GM23338 (cell line): ENCODE measurements at regions not wholly inside any gene's neighbourhood (a gene's known extent, or its start where the extent isn't known, plus 50 kb on each side); places are given as distances from the start of the nearest gene placed in this dataset.

Experiments used
- ATAC-seq: fragments of 200-7000 bp; cut with Tn5 transposase; 3 replicates; pipeline ENCODE4 v1.9.1; 2020
- DNase-seq: peaks from one replicate; pipeline ENCODE4 v3.0.0-alpha.2; 2015; ENCODE audit warnings: low spot score
- H2AFZ ChIP-seq: fragments of 200-600 bp; sonication (generic); 2 replicates; pipeline ENCODE4 v1.8.0; 2016; ENCODE audit warnings: antibody characterized with exemption, mild to moderate bottlenecking, moderate library complexity
- H3F3A ChIP-seq: fragments of 200-600 bp; sonication (generic); replicated peaks from 2 replicates; pipeline ENCODE4 v1.8.0; 2017; ENCODE audit warnings: antibody characterized with exemption, mixed run types, low read depth
- H3K27ac ChIP-seq: fragments of 200-600 bp; sonication (generic); 2 replicates; pipeline ENCODE4 v1.6.1; 2016; ENCODE audit warnings: low read depth
- H3K27me3 ChIP-seq: fragments of 200-600 bp; sonication (generic); 2 replicates; pipeline ENCODE4 v1.8.0; 2016; ENCODE audit warnings: mild to moderate bottlenecking, mixed run types, moderate library complexity; ENCODE audit not compliant: insufficient read depth
- H3K36me3 ChIP-seq: fragments of 200-600 bp; sonication (generic); 2 replicates; pipeline ENCODE4 v1.8.0; 2016; ENCODE audit warnings: mild to moderate bottlenecking; ENCODE audit not compliant: insufficient read depth
- H3K4me1 ChIP-seq: fragments of 200-600 bp; sonication (generic); 2 replicates; pipeline ENCODE4 v1.8.0; 2016; ENCODE audit warnings: mild to moderate bottlenecking, moderate library complexity; ENCODE audit not compliant: insufficient read depth
- H3K4me2 ChIP-seq: fragments of 200-600 bp; sonication (generic); 2 replicates; pipeline ENCODE4 v1.7.1; 2017; ENCODE audit warnings: mixed run types
- H3K4me3 ChIP-seq: fragments of 200-600 bp; sonication (generic); 2 replicates; pipeline ENCODE4 v1.6.1; 2016; ENCODE audit warnings: mixed run types
- H3K79me2 ChIP-seq: fragments of 200-600 bp; sonication (generic); replicated peaks from 2 replicates; pipeline ENCODE4 v1.8.0; 2017; ENCODE audit warnings: mild to moderate bottlenecking; ENCODE audit not compliant: insufficient read depth
- H3K9me2 ChIP-seq: fragments of 200-600 bp; sonication (generic); 2 replicates; pipeline ENCODE4 v1.8.0; 2017; ENCODE audit not compliant: insufficient read depth
- H4K20me1 ChIP-seq: fragments of 200-600 bp; sonication (generic); replicated peaks from 2 replicates; pipeline ENCODE4 v1.8.0; 2017; ENCODE audit warnings: mild to moderate bottlenecking; ENCODE audit not compliant: insufficient read depth
- H3K27ac Mint-ChIP-seq: 2 replicates; pipeline ENCODE4 v1.8.0; 2020; ENCODE audit warnings: inconsistent platforms, mild to moderate bottlenecking, moderate library complexity, mixed read lengths
- H3K27me3 Mint-ChIP-seq: 3 replicates; pipeline ENCODE4 v1.8.0; 2022; ENCODE audit warnings: low read depth, mild to moderate bottlenecking, moderate library complexity, mixed read lengths, inconsistent platforms; ENCODE audit not compliant: insufficient read depth, poor library complexity
- H3K36me3 Mint-ChIP-seq: 3 replicates; pipeline ENCODE4 v1.8.0; 2021; ENCODE audit warnings: low read depth, mild to moderate bottlenecking, inconsistent platforms, moderate library complexity, mixed read lengths
- H3K4me1 Mint-ChIP-seq: 3 replicates; pipeline ENCODE4 v1.8.0; 2020; ENCODE audit warnings: mild to moderate bottlenecking, inconsistent platforms, mixed read lengths
- H3K4me3 Mint-ChIP-seq: 3 replicates; pipeline ENCODE4 v1.8.0; 2021; ENCODE audit warnings: moderate library complexity, mild to moderate bottlenecking, inconsistent platforms, mixed read lengths
- H3K9me3 Mint-ChIP-seq: 3 replicates; pipeline ENCODE4 v1.8.0; 2020; ENCODE audit warnings: moderate library complexity, mild to moderate bottlenecking, inconsistent platforms, mixed read lengths
- CREB1 ChIP-seq: fragments of 250-450 bp; sonication (Bioruptor Pico); IDR thresholded peaks from 2 replicates; pipeline ENCODE4 v1.5.0; 2020; ENCODE audit warnings: low read depth, mild to moderate bottlenecking, moderate library complexity
- EZH2 ChIP-seq: fragments of 200-600 bp; sonication (generic); IDR thresholded peaks from one replicate; pipeline ENCODE4 v1.8.0; 2017; ENCODE audit warnings: antibody characterized with exemption, mild to moderate bottlenecking, low read depth; ENCODE audit not compliant: unreplicated experiment
- EZH2phosphoT487 ChIP-seq: fragments of 200-600 bp; sonication (generic); IDR thresholded peaks from one replicate; pipeline ENCODE4 v1.8.1; 2018; ENCODE audit warnings: antibody characterized with exemption; ENCODE audit not compliant: unreplicated experiment
- JUNB ChIP-seq: IDR thresholded peaks from one replicate; pipeline ENCODE4 v1.6.1; 2016; ENCODE audit warnings: antibody characterized with exemption; ENCODE audit not compliant: unreplicated experiment
- NANOG ChIP-seq: IDR thresholded peaks from 2 replicates; pipeline ENCODE4 v1.6.1; 2016; ENCODE audit warnings: antibody characterized with exemption, borderline replicate concordance
- POLR2AphosphoS5 ChIP-seq: IDR thresholded peaks from 2 replicates; pipeline ENCODE4 v1.6.1; 2016; ENCODE audit warnings: antibody characterized with exemption, low read depth
- STAT1 ChIP-seq: IDR thresholded peaks from one replicate; pipeline ENCODE4 v1.6.1; 2016; ENCODE audit warnings: antibody characterized with exemption; ENCODE audit not compliant: unreplicated experiment
- ZNF114 ChIP-seq: fragments of 250-450 bp; sonication (Bioruptor Pico); IDR thresholded peaks from 2 replicates; pipeline ENCODE4 v1.5.0; 2020; ENCODE audit warnings: mild to moderate bottlenecking, moderate library complexity
- ZNF331 ChIP-seq: fragments of 250-450 bp; sonication (Bioruptor Pico); IDR thresholded peaks from 2 replicates; pipeline ENCODE4 v1.5.0; 2020; ENCODE audit warnings: low read depth, mild to moderate bottlenecking, moderate library complexity
- TF ChIP-seq, protein P1 (sequence below), 2 experiments: fragments of 200-600 bp in 1 of 2; sonication (generic) in 1 of 2; conservative IDR thresholded peaks; 2 replicates each; pipeline versions ENCODE4 v1.5.1 to v1.6.1; 2016 to 2017; ENCODE audit warnings: antibody characterized with exemption in 2 of 2, low read depth in 2 of 2, mild to moderate bottlenecking in 2 of 2, moderate library complexity in 1 of 2
- TF ChIP-seq, protein P2 (sequence below): fragments of 250-450 bp; sonication (Bioruptor Pico); IDR thresholded peaks from 2 replicates; pipeline ENCODE4 v1.5.0; 2020; ENCODE audit warnings: mild to moderate bottlenecking, moderate library complexity
- TF ChIP-seq, protein P3 (sequence below): IDR thresholded peaks from one replicate; pipeline ENCODE4 v1.6.1; 2018; ENCODE audit warnings: antibody characterized with exemption; ENCODE audit not compliant: unreplicated experiment
- TF ChIP-seq, protein P4 (sequence below): IDR thresholded peaks from 2 replicates; pipeline ENCODE4 v1.6.1; 2016; ENCODE audit warnings: antibody characterized with exemption

DNA sequence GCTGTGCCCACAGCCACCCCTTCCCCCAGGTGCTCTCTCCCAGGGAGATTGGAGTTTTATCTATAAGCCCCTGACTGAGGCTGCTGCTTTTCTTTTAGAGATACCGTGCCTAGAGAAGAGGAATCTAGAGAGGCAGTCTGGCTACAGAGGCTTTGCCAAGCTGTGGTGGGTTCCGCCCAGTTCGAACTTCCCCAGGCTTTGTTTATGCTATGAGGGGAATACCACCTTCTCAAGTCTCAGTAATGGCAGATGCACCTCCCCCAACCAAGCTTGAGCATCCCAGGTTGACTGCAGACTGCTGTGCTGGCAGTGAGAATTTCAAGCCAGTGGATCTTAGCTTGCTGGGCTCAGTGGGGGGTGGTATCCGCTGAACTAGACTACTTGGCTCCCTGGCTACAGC lies 157.4 kb downstream of the CAAP1 start:
- peaks cover 42% of the 10 kb centered on the region for H3K9me3 Mint-ChIP-seq
- TF ChIP-seq, protein P1, sequence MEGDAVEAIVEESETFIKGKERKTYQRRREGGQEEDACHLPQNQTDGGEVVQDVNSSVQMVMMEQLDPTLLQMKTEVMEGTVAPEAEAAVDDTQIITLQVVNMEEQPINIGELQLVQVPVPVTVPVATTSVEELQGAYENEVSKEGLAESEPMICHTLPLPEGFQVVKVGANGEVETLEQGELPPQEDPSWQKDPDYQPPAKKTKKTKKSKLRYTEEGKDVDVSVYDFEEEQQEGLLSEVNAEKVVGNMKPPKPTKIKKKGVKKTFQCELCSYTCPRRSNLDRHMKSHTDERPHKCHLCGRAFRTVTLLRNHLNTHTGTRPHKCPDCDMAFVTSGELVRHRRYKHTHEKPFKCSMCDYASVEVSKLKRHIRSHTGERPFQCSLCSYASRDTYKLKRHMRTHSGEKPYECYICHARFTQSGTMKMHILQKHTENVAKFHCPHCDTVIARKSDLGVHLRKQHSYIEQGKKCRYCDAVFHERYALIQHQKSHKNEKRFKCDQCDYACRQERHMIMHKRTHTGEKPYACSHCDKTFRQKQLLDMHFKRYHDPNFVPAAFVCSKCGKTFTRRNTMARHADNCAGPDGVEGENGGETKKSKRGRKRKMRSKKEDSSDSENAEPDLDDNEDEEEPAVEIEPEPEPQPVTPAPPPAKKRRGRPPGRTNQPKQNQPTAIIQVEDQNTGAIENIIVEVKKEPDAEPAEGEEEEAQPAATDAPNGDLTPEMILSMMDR (conservative IDR thresholded peaks at IDR 0.05; ENCODE audit: low read depth in 2 of 2): no peak
- TF ChIP-seq, protein P2, sequence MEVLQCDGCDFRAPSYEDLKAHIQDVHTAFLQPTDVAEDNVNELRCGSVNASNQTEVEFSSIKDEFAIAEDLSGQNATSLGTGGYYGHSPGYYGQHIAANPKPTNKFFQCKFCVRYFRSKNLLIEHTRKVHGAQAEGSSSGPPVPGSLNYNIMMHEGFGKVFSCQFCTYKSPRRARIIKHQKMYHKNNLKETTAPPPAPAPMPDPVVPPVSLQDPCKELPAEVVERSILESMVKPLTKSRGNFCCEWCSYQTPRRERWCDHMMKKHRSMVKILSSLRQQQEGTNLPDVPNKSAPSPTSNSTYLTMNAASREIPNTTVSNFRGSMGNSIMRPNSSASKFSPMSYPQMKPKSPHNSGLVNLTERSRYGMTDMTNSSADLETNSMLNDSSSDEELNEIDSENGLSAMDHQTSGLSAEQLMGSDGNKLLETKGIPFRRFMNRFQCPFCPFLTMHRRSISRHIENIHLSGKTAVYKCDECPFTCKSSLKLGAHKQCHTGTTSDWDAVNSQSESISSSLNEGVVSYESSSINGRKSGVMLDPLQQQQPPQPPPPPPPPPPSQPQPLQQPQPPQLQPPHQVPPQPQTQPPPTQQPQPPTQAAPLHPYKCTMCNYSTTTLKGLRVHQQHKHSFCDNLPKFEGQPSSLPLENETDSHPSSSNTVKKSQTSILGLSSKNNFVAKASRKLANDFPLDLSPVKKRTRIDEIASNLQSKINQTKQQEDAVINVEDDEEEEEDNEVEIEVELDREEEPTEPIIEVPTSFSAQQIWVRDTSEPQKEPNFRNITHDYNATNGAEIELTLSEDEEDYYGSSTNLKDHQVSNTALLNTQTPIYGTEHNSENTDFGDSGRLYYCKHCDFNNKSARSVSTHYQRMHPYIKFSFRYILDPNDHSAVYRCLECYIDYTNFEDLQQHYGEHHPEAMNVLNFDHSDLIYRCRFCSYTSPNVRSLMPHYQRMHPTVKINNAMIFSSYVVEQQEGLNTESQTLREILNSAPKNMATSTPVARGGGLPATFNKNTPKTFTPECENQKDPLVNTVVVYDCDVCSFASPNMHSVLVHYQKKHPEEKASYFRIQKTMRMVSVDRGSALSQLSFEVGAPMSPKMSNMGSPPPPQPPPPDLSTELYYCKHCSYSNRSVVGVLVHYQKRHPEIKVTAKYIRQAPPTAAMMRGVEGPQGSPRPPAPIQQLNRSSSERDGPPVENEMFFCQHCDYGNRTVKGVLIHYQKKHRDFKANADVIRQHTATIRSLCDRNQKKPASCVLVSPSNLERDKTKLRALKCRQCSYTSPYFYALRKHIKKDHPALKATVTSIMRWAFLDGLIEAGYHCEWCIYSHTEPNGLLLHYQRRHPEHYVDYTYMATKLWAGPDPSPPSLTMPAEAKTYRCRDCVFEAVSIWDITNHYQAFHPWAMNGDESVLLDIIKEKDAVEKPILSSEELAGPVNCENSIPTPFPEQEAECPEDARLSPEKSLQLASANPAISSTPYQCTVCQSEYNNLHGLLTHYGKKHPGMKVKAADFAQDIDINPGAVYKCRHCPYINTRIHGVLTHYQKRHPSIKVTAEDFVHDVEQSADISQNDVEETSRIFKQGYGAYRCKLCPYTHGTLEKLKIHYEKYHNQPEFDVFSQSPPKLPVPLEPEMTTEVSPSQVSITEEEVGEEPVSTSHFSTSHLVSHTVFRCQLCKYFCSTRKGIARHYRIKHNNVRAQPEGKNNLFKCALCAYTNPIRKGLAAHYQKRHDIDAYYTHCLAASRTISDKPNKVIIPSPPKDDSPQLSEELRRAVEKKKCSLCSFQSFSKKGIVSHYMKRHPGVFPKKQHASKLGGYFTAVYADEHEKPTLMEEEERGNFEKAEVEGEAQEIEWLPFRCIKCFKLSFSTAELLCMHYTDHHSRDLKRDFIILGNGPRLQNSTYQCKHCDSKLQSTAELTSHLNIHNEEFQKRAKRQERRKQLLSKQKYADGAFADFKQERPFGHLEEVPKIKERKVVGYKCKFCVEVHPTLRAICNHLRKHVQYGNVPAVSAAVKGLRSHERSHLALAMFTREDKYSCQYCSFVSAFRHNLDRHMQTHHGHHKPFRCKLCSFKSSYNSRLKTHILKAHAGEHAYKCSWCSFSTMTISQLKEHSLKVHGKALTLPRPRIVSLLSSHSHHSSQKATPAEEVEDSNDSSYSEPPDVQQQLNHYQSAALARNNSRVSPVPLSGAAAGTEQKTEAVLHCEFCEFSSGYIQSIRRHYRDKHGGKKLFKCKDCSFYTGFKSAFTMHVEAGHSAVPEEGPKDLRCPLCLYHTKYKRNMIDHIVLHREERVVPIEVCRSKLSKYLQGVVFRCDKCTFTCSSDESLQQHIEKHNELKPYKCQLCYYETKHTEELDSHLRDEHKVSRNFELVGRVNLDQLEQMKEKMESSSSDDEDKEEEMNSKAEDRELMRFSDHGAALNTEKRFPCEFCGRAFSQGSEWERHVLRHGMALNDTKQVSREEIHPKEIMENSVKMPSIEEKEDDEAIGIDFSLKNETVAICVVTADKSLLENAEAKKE (CRISPR knock-in tag): no peak
- TF ChIP-seq EZH2 (no peak), STAT1 (no peak), NANOG (no peak), ZNF114 (CRISPR knock-in tag) (no peak), ZNF331 (CRISPR knock-in tag) (no peak), JUNB (no peak), CREB1 (CRISPR knock-in tag) (no peak), EZH2phosphoT487 (no peak), POLR2AphosphoS5 (no peak)
- TF ChIP-seq, protein P3, sequence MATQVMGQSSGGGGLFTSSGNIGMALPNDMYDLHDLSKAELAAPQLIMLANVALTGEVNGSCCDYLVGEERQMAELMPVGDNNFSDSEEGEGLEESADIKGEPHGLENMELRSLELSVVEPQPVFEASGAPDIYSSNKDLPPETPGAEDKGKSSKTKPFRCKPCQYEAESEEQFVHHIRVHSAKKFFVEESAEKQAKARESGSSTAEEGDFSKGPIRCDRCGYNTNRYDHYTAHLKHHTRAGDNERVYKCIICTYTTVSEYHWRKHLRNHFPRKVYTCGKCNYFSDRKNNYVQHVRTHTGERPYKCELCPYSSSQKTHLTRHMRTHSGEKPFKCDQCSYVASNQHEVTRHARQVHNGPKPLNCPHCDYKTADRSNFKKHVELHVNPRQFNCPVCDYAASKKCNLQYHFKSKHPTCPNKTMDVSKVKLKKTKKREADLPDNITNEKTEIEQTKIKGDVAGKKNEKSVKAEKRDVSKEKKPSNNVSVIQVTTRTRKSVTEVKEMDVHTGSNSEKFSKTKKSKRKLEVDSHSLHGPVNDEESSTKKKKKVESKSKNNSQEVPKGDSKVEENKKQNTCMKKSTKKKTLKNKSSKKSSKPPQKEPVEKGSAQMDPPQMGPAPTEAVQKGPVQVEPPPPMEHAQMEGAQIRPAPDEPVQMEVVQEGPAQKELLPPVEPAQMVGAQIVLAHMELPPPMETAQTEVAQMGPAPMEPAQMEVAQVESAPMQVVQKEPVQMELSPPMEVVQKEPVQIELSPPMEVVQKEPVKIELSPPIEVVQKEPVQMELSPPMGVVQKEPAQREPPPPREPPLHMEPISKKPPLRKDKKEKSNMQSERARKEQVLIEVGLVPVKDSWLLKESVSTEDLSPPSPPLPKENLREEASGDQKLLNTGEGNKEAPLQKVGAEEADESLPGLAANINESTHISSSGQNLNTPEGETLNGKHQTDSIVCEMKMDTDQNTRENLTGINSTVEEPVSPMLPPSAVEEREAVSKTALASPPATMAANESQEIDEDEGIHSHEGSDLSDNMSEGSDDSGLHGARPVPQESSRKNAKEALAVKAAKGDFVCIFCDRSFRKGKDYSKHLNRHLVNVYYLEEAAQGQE: no peak
- TF ChIP-seq, protein P4, sequence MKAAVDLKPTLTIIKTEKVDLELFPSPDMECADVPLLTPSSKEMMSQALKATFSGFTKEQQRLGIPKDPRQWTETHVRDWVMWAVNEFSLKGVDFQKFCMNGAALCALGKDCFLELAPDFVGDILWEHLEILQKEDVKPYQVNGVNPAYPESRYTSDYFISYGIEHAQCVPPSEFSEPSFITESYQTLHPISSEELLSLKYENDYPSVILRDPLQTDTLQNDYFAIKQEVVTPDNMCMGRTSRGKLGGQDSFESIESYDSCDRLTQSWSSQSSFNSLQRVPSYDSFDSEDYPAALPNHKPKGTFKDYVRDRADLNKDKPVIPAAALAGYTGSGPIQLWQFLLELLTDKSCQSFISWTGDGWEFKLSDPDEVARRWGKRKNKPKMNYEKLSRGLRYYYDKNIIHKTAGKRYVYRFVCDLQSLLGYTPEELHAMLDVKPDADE: no peak

More for the DNA sequence above, 157.4 kb downstream of the CAAP1 start:
- no peaks in the 10 kb centered on the region for H3K9me2 ChIP-seq
- peaks cover 32% of the 10 kb centered on the region for H3K36me3 Mint-ChIP-seq
- H3F3A ChIP-seq: no peaks in the 10 kb centered on the region
- no peaks in the 10 kb centered on the region for H3K27me3 ChIP-seq
- H3K27me3 Mint-ChIP-seq: no peaks in the 10 kb centered on the region
- H3K4me3 ChIP-seq: no peak overlapping the region
- no peak overlapping the region for H2AFZ ChIP-seq
- H3K4me1 ChIP-seq: 0 out of 2 replicates have a peak, but pooled peaks cover 3% of the 10 kb centered on the region
- H3K27ac Mint-ChIP-seq: no peak overlapping the region
- H3K27ac ChIP-seq: no peak overlapping the region
- H3K4me2 ChIP-seq: no peak overlapping the region
- H3K4me1 Mint-ChIP-seq: peaks cover 4% of the 10 kb centered on the region; the same call in 2 of the 3 replicates
- H3K79me2 ChIP-seq: no peaks in the 10 kb centered on the region
- no peak overlapping the region for H3K4me3 Mint-ChIP-seq
- no peaks in the 10 kb centered on the region for H4K20me1 ChIP-seq
- ATAC-seq: no peak
- H3K36me3 ChIP-seq: no peaks in the 10 kb centered on the region
- no peak for DNase-seq
